ENCODE measurements at regions not wholly inside any gene's neighbourhood (a gene's known extent, or its start where the extent isn't known, plus 50 kb on each side); places are given as distances from the start of the nearest gene placed in this dataset.

DNA sequence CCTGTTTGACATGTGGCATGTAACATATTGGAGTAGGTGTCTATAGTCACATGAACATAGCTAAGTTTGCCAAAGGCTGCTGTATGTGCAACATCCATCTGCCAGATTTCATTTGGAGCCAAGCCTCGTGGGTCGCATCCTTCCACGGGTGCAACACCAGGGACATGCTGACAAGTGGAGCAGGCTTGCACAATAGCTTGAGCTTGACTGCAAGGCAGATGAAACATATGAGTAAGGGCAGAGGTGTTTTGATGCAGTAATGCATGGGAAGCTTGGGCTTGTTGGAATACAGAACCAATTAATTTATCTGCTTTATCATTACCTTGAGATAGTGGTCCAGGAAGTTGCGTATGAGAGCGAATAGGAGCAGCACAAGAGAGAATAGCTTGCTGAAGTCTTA is 74.1 kb upstream of the BTN3A2 start:
- DNase-seq (ENCODE audit: low spot score), result no peak

DNA sequence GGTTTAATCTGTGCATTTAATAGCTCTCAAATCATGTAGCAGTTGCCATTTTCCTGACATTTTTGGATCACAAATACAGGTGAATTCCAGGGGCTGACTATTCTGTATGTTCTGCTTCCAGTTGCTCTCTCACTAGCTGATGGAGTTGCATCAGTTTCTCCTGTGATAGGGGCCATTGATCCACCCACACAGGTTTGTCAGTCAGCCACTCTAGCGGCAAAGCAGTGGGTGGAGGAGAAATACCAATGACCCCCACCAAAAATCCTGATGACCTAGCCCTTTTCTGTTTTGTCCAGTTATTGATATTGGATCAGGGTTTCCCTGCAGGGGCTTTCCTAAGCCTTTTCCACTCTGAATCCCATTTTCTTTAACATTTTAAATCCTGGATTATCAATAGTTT is 72.3 kb upstream of the BTN3A2 start:
- DNase-seq (ENCODE audit: low spot score), result no peak

DNA sequence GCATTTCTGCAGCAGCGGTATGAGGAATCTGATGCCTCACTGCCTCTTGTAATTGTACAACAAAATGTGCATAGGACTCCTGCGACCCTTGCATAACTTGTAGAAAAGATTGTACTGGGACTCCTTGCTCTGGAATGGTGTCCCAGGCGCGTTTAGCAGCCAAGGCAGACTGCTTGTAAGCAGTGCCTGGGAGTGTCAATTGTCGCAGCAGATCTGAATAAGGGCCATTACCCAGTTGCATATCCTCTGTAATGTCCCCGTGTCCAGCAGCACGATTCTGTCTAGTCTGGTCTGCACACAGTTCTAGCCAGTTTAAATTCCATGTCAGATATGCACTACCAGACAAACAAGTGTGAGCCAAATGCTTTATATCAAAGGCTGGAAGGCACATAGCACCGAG is 70.7 kb upstream of the BTN3A2 start:
- no peak for DNase-seq (ENCODE audit: low spot score)

DNA sequence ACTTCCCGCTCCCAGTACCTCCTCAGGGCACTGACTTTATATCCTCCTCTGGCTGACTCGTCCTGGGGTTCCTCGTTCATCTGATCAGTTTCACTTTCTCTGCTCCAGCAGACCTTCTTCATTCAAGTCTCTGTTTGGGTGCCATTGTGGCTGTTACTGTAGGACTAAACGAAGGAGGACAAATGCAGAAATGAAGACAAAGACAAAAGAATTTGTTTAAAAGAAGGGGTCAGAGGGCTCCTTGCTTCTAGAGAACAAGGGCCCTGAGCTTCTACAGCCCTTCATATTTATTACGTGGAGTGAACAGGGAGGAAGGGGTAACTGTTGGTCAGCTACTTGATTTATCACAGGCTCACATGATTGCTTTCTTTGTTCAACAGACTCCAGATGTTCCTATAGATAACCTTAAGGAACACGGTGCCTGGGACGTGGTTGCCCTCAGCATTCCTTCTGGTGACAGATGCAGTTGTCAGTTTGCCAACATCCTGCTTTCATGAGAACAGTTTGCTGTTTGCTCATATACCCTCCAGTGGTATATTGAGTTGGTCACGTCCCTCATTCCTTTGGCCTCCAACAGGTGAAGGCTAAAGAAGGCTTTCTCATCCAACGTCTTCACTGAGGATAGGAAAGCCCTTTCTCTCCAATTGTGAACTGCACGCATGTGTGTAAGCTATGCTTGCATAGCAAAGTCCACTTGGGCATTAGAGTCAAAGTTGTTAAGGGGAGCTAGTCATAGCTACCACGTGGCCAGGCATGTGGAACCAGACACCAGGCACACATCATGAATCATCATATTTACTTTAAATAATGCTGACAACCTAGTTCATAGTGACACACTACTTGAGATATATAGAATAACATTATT is 69.1 kb upstream of the BTN3A2 start:
- no peak for DNase-seq (ENCODE audit: low spot score)

DNA sequence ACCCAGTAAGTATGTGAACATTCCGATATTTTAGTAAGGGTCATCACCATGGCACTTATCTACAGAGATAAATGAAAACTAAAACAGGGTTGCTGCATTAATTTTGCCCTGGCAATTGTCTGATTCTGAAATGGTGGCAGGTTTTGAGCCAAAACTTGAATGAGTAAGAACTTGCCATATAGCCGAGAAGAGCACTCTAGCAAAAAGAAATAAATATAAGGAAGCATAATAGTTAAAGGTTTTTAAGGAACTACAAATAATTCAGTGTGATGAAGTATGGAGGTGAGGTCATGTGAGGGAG is 68.5 kb upstream of the BTN3A2 start:
- no peak for DNase-seq (ENCODE audit: low spot score)

DNA sequence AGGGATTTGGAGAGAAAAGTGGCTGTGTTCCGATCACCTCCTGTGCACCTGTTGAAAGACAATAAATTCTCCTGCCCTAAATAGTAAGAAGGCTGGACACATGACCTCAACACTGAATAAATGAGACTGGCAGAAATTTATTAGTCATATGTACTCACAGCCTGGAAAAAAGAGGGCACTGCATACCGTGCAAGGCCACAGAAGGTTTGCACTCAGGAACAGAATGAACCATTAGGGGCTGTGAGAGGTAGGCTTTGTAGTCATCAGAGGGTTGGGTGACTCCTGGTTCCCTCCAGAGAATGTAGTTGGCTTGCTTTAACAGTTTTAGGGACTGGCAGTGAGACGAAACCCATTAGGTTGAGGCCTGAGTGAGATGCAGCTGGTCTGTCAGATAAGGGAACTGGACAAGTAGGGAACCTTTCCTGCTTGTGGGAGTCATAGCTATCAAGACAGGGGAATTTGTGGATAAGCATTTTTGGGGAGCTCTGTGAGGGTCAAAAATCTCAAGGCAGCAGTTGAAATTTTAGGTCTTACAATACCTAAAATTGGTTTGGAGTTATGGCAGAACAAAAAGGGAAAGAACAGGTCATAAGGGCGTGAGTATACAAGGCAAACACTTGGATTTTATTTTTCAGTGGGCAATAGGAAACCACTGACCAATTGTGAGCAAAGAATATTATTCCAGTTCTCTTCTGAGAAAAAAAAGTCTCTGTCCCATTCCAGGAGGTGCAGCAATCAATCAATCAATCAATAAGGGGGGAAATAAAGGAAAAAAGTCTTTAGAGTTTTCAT is 67.9 kb upstream of the BTN3A2 start:
- DNase-seq (ENCODE audit: low spot score), result no peak

DNA sequence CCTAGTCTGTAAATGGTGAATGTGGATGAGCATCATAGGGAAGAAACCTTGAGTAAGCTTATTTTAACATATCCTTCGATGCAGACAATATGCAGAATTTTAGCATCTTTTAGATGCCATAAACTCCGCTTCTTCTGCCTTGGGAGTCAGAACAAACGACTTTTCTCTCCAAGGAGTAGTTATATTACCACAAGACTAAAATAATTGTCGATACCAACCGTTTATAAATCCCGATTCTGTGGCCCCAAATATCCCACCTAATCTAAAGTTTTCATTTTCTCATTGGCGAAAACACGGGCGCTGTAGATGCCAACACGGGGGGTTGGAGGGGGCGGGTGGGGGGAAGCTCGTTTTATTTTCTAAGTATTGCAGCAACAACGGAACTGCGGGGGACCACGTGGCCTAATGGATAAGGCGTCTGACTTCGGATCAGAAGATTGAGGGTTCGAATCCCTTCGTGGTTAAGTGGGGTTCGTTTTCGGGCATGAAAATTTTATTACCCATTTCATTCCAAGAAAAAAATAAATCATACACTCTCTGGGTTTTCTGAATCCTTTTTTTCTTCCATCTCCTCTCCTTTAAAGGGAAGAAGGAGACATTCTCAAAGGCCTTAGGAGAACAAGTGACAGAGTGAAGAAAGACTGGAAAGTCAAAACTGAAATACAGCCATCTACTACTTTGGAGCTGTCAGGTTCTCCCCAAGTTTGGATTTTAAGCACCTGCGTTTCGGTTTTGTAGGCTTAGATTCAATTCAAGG is 65.5 kb upstream of the BTN3A2 start:
- no peak for DNase-seq (ENCODE audit: low spot score)

DNA sequence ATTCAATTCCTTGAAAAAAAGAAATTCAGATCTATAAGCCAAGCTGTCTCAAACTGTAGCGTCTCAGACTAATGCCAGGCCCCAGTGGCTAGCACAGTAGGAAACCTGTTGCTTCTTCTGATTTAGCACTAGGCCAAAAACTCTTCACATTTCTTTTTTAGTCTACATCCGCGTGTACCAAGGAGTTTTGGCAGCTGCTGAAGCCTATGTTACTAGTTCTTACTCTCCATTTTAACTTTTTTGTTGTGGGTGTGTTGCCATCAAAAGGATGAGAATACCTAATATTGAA is 65.0 kb upstream of the BTN3A2 start:
- no peak for DNase-seq (ENCODE audit: low spot score)

DNA sequence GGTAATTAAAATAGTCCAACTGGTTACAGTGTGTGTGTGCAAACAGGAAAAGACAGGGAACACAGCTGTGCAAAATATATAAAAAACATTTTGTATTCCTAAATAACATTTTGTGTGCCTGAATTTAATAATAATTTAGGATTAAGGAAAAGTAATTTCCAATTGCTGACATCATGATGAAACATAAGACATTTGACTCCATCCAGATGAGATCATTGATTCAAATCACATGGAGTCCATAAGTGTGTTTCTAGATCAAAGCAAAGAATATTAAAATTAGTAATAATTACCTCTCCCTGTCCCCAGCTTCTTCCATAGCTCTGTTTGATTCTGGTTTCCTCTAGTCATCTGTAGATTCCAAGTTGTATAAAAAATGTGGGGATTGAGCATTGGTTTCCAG is 64.6 kb upstream of the BTN3A2 start:
- DNase-seq (ENCODE audit: low spot score), result no peak

DNA sequence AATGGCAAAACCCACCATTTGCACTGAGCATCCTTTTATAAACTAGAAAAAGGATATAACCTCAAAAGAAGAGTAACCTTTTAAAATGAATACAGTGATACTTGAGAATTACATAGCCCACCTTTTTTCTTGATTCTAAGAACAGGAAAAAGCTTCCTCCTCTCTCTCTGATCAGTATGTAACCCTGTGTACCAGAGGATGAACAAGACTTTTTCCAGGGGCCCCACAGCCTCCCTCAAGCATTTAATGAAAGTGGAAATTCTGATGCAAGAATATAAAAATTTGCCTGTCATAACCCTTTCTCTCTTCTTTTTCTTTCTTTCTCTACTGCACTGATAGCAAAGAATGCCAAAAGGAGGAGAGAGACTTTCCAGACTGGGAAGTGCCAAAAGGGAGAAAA is 64.2 kb upstream of the BTN3A2 start:
- no peak for DNase-seq (ENCODE audit: low spot score)

DNA sequence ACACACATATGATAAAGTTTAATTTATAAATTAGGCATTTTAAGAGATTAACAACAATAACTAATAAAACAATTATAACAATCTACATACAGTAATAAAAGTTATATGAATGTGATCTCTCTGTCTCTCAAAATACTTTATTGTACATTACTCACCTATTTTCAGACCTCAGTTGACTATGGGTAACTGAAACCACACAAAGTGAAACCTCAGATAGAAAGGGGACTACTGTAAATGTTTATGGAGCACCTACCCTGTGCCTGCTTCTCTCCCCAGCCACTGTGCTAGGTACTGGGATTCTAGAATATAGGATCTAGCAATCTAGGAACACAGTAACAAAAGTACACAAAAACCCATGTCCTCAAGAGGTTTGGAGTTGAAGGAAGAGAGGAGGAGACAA is 63.4 kb upstream of the BTN3A2 start:
- DNase-seq (ENCODE audit: low spot score), result no peak

DNA sequence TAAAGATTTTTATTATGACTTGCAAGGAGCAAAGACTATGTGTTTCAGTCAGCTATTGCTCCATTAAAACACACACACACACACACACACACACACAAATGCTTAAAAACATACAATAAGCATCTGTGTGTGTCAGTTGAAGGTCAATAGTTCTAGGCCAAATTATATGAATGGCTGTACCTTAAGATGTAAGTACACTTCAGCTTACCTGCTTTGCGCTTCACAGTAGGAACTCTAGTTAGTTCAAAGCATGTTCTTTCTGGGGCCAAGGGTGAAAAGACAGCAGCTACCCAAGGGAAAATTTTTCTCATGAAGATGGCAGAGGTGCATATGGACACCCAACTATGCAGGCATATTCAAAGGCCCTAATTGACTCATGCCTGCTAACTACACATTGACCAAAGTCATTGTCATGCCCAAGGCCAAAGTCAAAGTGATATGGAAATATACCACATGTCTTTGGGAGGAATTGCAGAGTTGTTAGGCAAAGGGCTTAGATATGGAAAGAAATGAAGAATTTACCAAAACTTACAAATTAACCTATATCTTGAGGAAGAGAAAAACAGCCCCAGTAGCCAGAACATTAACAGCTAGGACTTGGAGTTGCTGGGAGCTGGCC is 61.9 kb upstream of the BTN3A2 start:
- DNase-seq (ENCODE audit: low spot score), result no peak

DNA sequence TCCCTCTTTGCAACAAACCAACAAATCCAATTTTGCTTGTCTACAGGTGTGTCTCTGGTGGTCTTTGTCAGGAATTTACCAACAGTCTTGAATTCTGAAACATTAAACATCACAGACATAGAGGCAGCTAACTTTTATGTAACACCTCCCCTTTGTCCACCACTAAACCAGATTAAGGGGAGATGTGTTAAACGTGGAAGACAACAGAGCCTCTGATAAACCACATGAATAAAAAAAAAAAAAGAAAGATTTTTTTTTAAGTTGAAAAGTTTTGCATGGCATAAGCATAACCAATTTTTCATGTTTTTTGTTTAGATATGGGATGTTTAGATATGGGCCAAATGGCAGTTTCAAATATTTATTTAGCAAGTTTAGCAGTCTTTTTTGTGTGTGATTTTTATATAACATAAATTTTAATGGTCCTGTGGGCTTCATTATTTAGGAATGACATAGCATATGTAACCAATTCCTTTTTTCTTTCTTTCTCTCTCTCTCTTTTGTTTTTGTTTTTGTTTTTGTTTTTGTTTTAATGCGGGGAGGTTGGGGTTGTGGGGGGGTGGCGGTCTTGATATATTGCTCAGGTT is 60.7 kb upstream of the BTN3A2 start:
- DNase-seq (ENCODE audit: low spot score), result no peak

DNA sequence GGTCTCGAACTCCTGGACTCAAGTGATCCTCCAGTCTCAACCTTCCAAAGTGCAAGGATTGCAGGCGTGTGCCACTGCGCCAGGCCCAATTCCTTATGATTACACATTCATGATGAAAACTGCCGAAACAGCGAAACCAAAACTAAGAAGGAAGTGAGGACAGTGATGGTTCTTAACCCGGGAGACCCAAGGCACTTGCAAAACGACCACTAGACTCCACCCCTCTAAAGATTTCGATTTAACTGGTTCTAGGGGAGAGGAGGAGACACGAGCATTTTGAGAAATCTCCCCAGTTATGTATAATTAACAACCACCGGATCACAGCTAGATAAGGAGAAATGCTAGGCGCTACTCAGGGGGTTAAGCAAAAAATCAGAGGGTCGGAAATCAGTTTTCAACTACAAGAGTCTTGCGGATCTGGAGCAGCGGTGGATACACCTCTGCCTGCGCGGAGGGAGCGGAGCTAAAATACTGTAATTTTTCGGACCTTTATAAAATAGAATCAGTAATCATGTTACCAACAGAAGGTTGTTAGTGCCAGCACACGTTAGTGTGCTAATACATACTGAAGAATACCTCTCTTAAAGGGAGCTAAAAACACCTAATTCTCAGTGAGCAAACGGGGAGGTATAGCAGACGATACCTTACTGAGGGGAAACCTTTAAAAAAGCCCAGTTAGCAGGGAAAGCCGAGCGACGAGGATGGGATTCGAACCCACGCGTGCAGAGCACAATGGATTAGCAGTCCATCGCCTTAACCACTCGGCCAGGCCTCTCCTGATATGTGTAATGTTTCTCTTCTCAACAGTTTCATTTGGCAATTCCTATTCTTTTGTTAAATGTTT is 60.0 kb upstream of the BTN3A2 start:
- DNase-seq (ENCODE audit: low spot score), result peak; percentile 76

DNA sequence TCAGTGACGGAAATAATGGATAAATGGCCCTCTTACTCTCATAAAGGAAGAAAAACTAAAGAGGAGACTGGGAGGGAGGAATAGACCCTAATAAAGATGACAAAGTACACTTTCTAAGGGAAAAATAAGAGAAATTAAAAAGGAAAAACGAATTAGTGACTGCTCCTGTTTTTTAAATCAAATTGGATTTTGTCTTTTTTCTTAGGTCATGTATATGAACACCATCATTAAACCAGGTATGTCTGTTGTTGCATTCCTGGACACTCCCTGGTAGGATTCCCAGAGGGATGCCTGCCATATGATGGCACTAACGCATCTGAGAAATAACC is 59.4 kb upstream of the BTN3A2 start:
- DNase-seq (ENCODE audit: low spot score), result no peak

DNA sequence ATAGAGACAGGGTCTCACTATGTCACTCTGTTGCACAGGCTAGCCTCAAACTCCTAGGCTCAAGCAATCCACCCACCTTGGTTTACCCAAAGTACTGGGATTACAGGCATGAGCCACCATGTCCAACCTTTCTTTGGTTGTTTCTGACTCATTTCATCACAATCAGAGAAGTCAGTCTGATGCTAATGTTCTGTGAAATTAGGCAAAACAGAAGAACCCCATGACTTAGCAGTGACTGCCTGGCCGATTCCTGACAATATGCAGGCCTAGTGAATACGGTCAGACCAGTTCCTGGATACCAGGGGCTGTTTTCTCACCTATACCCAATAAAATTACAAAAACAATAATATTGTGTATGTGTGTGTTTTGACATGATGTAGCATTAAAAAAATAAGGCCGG is 58.8 kb upstream of the BTN3A2 start:
- DNase-seq (ENCODE audit: low spot score), result no peak

DNA sequence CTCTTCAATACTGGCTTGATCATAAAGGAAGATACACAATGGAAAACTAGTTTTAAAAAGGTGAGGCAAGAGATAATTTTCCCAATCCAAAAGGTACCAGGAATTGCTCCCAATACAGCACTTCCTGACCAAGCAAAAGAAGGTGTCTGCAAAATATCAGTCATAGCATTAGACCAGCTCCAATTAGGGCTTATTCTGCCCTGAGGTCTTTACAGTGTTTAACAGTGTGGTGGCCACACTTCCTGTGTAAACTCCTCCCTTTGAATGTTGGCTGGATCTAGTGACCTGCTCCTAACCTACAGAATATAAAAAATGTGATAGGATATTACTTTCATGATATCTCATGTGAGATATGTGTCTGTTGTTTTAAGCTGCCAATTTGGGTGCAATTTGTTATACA is 57.1 kb upstream of the BTN3A2 start:
- no peak for DNase-seq (ENCODE audit: low spot score)

DNA sequence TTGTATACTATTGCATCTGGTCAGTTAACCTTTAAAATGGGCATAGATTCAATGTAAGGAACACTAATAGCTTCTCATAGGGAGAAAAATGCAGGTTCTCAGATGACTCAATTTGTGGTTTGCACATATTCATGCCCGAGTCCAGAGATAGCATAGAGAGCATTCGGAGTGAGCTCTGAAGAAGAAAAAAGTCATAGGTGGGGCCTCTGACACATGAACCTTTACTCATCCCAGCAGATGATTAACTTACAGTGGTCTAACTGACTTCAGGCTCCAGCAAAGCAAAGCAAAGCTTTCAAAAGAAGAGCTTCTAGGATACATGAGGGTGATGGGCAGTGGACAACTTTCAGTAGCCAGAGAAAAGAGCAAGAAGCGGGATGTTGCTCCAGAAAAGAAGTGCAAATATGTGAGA is 55.3 kb upstream of the BTN3A2 start:
- no peak for DNase-seq (ENCODE audit: low spot score)

DNA sequence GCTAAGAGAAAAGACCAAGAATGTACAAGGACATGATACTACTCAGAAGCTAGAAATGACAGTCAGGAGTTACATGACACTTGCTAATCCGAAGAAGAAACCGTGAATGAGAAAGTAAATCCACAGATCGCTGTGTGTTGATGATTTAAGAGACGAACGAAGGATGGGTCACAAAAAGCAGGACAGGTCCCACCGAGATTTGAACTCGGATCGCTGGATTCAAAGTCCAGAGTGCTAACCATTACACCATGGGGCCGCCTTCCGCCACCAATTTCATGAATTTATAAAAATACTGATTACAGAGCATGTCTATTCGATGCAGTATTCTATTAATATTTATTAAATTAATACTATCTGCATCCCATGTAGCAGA is 54.0 kb upstream of the BTN3A2 start:
- DNase-seq (ENCODE audit: low spot score), result peak; percentile 49

DNA sequence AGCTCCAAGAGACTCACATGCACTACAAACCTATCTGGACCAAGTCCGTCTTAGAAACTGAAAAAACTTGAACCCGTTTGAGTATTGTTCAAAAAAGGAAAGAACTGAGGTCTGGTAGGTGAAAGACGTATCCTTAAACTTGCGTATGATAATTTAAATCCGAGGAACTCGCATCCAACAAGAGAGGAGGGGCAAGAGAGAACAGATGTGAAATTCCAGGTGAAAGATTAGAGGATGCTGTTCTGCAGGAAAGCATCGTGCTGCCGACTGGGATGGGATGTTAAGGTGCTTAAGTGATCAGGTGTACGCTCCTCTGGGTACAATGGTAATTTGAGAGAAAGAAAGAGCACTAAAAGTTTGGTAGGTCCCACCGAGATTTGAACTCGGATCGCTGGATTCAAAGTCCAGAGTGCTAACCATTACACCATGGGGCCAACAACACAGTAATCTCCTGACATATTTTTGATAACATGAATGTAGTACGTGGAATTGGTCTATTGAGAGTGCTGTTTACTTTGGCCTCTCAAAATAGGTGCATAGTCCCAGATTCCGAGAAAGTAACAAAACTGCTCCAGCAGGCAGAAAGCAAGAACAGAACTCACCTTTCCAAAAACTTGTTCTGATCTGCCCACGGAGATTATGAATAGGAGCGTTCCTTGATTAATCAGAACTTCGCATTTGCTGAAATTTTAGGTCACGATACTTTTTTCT is 53.5 kb upstream of the BTN3A2 start:
- peak; percentile 83 for DNase-seq (ENCODE audit: low spot score)

DNA sequence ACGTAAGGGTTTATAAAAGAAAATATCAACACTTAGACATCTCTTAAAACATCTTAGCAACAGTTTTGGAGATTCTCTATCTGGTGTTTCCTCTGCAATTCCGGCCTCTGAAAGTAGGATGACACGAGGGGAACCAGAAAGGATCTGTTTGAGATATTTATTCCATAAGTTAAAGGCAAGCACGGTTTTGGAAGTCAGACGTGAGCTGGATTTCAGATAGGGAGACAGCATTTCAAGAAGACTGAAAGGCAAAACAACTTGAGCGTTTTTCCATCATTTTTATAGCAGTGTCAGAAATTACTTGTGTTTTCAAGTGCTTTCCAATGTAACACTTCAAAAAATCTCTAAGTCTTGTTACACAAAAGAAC is 52.9 kb upstream of the BTN3A2 start:
- peak; percentile 59 for DNase-seq (ENCODE audit: low spot score)

Data from cerebellar cortex (tissue), 1 donor.